OCI-LY1 (cell line): ENCODE measurements at regions not wholly inside any gene's neighbourhood (a gene's known extent, or its start where the extent isn't known, plus 50 kb on each side); places are given as distances from the start of the nearest gene placed in this dataset.

Experiments
- CTCF ChIP-seq: fragments of 200-600 bp; sonication (generic), shearing (Covaris generic); IDR thresholded peaks from 2 replicates; pipeline ENCODE4 v1.5.1; 2017; ENCODE audit warnings: mild to moderate bottlenecking, antibody characterized with exemption, low read length, moderate library complexity, mixed read lengths
- EZH2 ChIP-seq: fragments of 200-600 bp; sonication (generic), shearing (Covaris generic); IDR thresholded peaks from 2 replicates; pipeline ENCODE4 v1.8.0; 2017; ENCODE audit warnings: borderline replicate concordance, mixed run types, mild to moderate bottlenecking, antibody characterized with exemption, low read length, moderate library complexity, mixed read lengths

GRCh38 chr1:96464522-96464921 lies 257.1 kb upstream of the PTBP2 start:
- TF ChIP-seq EZH2 (no peak), CTCF (no peak)
